ENCODE measurements at regions not wholly inside any gene's neighbourhood (a gene's known extent, or its start where the extent isn't known, plus 50 kb on each side); places are given as distances from the start of the nearest gene placed in this dataset.

- no peak for TF ChIP-seq CTCF (conservative IDR thresholded peaks at IDR 0.05)
Observed at GRCh38 chr15:67006083-67007065, 59.0 kb upstream of the SMAD3 start.

GRCh38 chr15:67009576-67010569 lies 55.5 kb upstream of the SMAD3 start:
- H3K27ac ChIP-seq, result no peak overlapping the region
- no peak for TF ChIP-seq CTCF (conservative IDR thresholded peaks at IDR 0.05)

More at GRCh38 chr15:67006083-67007065, 59.0 kb upstream of the SMAD3 start:
- H3K27ac ChIP-seq, result no peak overlapping the region

GRCh38 chr15:67010898-67011616 lies 54.3 kb upstream of the SMAD3 start:
- H3K27ac ChIP-seq, result no peak overlapping the region
- no peak for TF ChIP-seq CTCF (conservative IDR thresholded peaks at IDR 0.05)

- TF ChIP-seq CTCF (conservative IDR thresholded peaks at IDR 0.05), result no peak
- H3K27ac ChIP-seq, result no peak overlapping the region
Observed at GRCh38 chr15:67011617-67012005, 53.8 kb upstream of the SMAD3 start.

GRCh38 chr15:67013696-67014095 lies 51.7 kb upstream of the SMAD3 start:
- no peak overlapping the region for H3K27ac ChIP-seq
- no peak for TF ChIP-seq CTCF (conservative IDR thresholded peaks at IDR 0.05)
